Activated CD8-positive, alpha-beta T cell treated with anti-CD3 and anti-CD28 coated beads for 36 hours (primary cell): ENCODE measurements at regions not wholly inside any gene's neighbourhood (a gene's known extent, or its start where the extent isn't known, plus 50 kb on each side); places are given as distances from the start of the nearest gene placed in this dataset.
A peak's percentile ranks its signal among the peaks of the same experiment; 100 is the strongest.

Experiments
- ATAC-seq: fragments of 200-7000 bp; cut with Tn5 transposase; one replicate; pipeline ENCODE4 v1.10.0; 2021; ENCODE audit warnings: mild to moderate bottlenecking, moderate library complexity
- CTCF ChIA-PET: fragments of 350-600 bp; sonication (Branson Sonifier 250); formaldehyde crosslinking; loops from one replicate; lab custom pipeline; 2021; ENCODE audit warnings: antibody characterized with exemption; lab: Charles Lee
- POLR2A ChIA-PET: fragments of 350-600 bp; sonication (Branson Sonifier 250); formaldehyde crosslinking; loops from one replicate; lab custom pipeline; 2021; ENCODE audit warnings: antibody characterized with exemption; lab: Charles Lee
- DNase-seq: peaks from one replicate; pipeline ENCODE4 v3.0.0-alpha.2; 2020
- H3K27ac Mint-ChIP-seq: one replicate; pipeline ENCODE4 v1.8.0; 2021; ENCODE audit warnings: mild to moderate bottlenecking, mixed read lengths
- H3K27me3 Mint-ChIP-seq: one replicate; pipeline ENCODE4 v1.8.0; 2021; ENCODE audit warnings: mixed read lengths
- H3K36me3 Mint-ChIP-seq: one replicate; pipeline ENCODE4 v1.8.0; 2021; ENCODE audit warnings: low read depth, mixed read lengths
- H3K4me1 Mint-ChIP-seq: one replicate; pipeline ENCODE4 v1.8.0; 2021; ENCODE audit warnings: low read depth, mixed read lengths
- H3K4me3 Mint-ChIP-seq: one replicate; pipeline ENCODE4 v1.8.0; 2021; ENCODE audit warnings: mild to moderate bottlenecking, moderate library complexity, mixed read lengths
- H3K9me3 Mint-ChIP-seq: one replicate; pipeline ENCODE4 v1.8.0; 2021; ENCODE audit warnings: mixed read lengths
- CTCF ChIP-seq: fragments of 200-600 bp; IDR thresholded peaks from one replicate; pipeline ENCODE4 v1.8.0; 2022; ENCODE audit warnings: antibody characterized with exemption, mild to moderate bottlenecking
- intact Hi-C: fragments of 100-400 bp; cut with micrococcal nuclease; formaldehyde crosslinking; loops from one replicate; pipeline ENCODE4 v1.10.0; 2022

- Mint-ChIP-seq H3K9me3 (no peaks in the 10 kb centered on the region), H3K27me3 (no peaks in the 10 kb centered on the region), H3K4me3 (peak overlapping the region; percentile 95), H3K4me1 (peaks cover 36% of the 10 kb centered on the region), H3K36me3 (peaks cover 2% of the 10 kb centered on the region), H3K27ac (peak overlapping the region; percentile 85)
- TF ChIP-seq CTCF: no peak
- ATAC-seq (no peak), DNase-seq (peak; percentile 13)
- intact Hi-C loops: loop anchor here (5.0 to 10.0 kb wide), 2 partner anchors 88 to 155 kb away; no protein-coding TSS in a partner anchor
- CTCF ChIA-PET: no interaction called here
- POLR2A ChIA-PET: interaction anchor here (0.8 to 2.3 kb wide), 3 partner anchors 9 to 84 kb away, joined by 3 to 14 read pairs (median 3); no protein-coding TSS in a partner anchor
Observed at GRCh38 chr14:71319666-71320065, 412.4 kb downstream of the PCNX1 start.

GRCh38 chr14:71320107-71320733 lies 413.0 kb downstream of the PCNX1 start, which contains the start of gene SIPA1L1:
SIPA1L1 (plus strand) TSS chr14:71320476.
- CTCF ChIA-PET: no interaction called here

GRCh38 chr14:71320734-71321573 lies 413.7 kb downstream of the PCNX1 start:
- intact Hi-C loops: loop anchor here (5.0 to 10.0 kb wide), 2 partner anchors 86 to 154 kb away; no protein-coding TSS in a partner anchor
- ChIA-PET POLR2A (interaction anchor here (0.6 to 2.8 kb wide), 23 partner anchors 10 to 284 kb away, joined by 3 to 14 read pairs (median 3); no protein-coding TSS in a partner anchor), CTCF (interaction anchor here (0.8 to 2.5 kb wide), 11 partner anchors 54 to 432 kb away, joined by 3 to 11 read pairs (median 3); no protein-coding TSS in a partner anchor)
- Mint-ChIP-seq H3K36me3 (peaks cover 2% of the 10 kb centered on the region), H3K4me3 (peak overlapping the region; percentile 95), H3K27me3 (no peaks in the 10 kb centered on the region), H3K4me1 (peaks cover 49% of the 10 kb centered on the region), H3K27ac (peak overlapping the region; percentile 93), H3K9me3 (no peaks in the 10 kb centered on the region)
- ATAC-seq (peak; percentile 38), DNase-seq (peak; percentile 64)
- no peak for TF ChIP-seq CTCF

More at GRCh38 chr14:71320107-71320733, 413.0 kb downstream of the PCNX1 start, which contains the start of gene SIPA1L1:
- DNase-seq (peak; percentile 98), ATAC-seq (peak; percentile 88)
- TF ChIP-seq CTCF: no peak
- Mint-ChIP-seq H3K27ac (peak within 1 kb of the TSS; percentile 93), H3K36me3 (peaks cover 2% of the 10 kb centered on the region), H3K27me3 (no peaks in the 10 kb centered on the region), H3K4me3 (peak within 1 kb of the TSS; percentile 95), H3K4me1 (peaks cover 42% of the 10 kb centered on the region), H3K9me3 (no peaks in the 10 kb centered on the region)
- POLR2A ChIA-PET: interaction anchor here (0.7 to 2.8 kb wide), 11 partner anchors 8 to 284 kb away, joined by 3 to 14 read pairs (median 3); no protein-coding TSS in a partner anchor
- intact Hi-C loops: loop anchor here (5.0 to 10.0 kb wide), 2 partner anchors 87 to 155 kb away; no protein-coding TSS in a partner anchor

- Mint-ChIP-seq H3K36me3 (peaks cover 2% of the 10 kb centered on the region), H3K4me1 (peaks cover 54% of the 10 kb centered on the region), H3K4me3 (peak overlapping the region; percentile 95), H3K27me3 (no peaks in the 10 kb centered on the region), H3K27ac (peak overlapping the region; percentile 93), H3K9me3 (no peaks in the 10 kb centered on the region)
- POLR2A ChIA-PET: interaction anchor here (0.6 to 2.8 kb wide), 22 partner anchors 9 to 283 kb away, joined by 3 to 14 read pairs (median 4); no protein-coding TSS in a partner anchor
- CTCF ChIA-PET: interaction anchor here (0.8 to 2.5 kb wide), 15 partner anchors 45 to 432 kb away, joined by 3 to 11 read pairs (median 3); no protein-coding TSS in a partner anchor
- no peak for ATAC-seq
- DNase-seq: peak; percentile 7
- intact Hi-C loops: loop anchor here (5.0 to 10.0 kb wide), 2 partner anchors 86 to 153 kb away; no protein-coding TSS in a partner anchor
- TF ChIP-seq CTCF: no peak
Observed at GRCh38 chr14:71321574-71322315, 414.5 kb downstream of the PCNX1 start.
